WERI-Rb-1 (cell line): ENCODE measurements at regions not wholly inside any gene's neighbourhood (a gene's known extent, or its start where the extent isn't known, plus 50 kb on each side); places are given as distances from the start of the nearest gene placed in this dataset.

Source experiments
- DNase-seq: peaks from one replicate; pipeline ENCODE4 v3.0.0-alpha.2; 2020
- H3K27ac ChIP-seq: fragments of 250-450 bp; sonication (Bioruptor Pico); 2 replicates; pipeline ENCODE4 v1.5.1; 2020; ENCODE audit warnings: mild to moderate bottlenecking, moderate library complexity
- H3K27me3 ChIP-seq: fragments of 250-450 bp; sonication (Bioruptor Pico); 2 replicates; pipeline ENCODE4 v1.5.1; 2021; ENCODE audit warnings: mild to moderate bottlenecking, low read depth, moderate library complexity; ENCODE audit not compliant: insufficient read depth, severe bottlenecking
- H3K36me3 ChIP-seq: fragments of 250-450 bp; sonication (Bioruptor Pico); 2 replicates; pipeline ENCODE4 v1.5.1; 2020; ENCODE audit warnings: mild to moderate bottlenecking, moderate library complexity
- H3K4me3 ChIP-seq: 2 replicates; pipeline ENCODE4 v1.5.1; 2011; ENCODE audit warnings: low read depth, mild to moderate bottlenecking, control low read depth, low read length
- H3K9me3 ChIP-seq: fragments of 250-450 bp; sonication (Bioruptor Pico); 2 replicates; pipeline ENCODE4 v1.5.1; 2021; ENCODE audit warnings: mild to moderate bottlenecking, moderate library complexity; ENCODE audit not compliant: severe bottlenecking
- TF ChIP-seq, protein P1 (sequence below): IDR thresholded peaks from 2 replicates; pipeline ENCODE4 v1.5.1; 2011; ENCODE audit warnings: low read depth, mild to moderate bottlenecking, control low read depth, inconsistent platforms, low read length

- Histone ChIP-seq H3K4me3 (no peak overlapping the region), H3K27me3 (no peaks in the 10 kb centered on the region), H3K36me3 (no peaks in the 10 kb centered on the region), H3K9me3 (no peaks in the 10 kb centered on the region), H3K27ac (no peak overlapping the region)
- TF ChIP-seq, protein P1, sequence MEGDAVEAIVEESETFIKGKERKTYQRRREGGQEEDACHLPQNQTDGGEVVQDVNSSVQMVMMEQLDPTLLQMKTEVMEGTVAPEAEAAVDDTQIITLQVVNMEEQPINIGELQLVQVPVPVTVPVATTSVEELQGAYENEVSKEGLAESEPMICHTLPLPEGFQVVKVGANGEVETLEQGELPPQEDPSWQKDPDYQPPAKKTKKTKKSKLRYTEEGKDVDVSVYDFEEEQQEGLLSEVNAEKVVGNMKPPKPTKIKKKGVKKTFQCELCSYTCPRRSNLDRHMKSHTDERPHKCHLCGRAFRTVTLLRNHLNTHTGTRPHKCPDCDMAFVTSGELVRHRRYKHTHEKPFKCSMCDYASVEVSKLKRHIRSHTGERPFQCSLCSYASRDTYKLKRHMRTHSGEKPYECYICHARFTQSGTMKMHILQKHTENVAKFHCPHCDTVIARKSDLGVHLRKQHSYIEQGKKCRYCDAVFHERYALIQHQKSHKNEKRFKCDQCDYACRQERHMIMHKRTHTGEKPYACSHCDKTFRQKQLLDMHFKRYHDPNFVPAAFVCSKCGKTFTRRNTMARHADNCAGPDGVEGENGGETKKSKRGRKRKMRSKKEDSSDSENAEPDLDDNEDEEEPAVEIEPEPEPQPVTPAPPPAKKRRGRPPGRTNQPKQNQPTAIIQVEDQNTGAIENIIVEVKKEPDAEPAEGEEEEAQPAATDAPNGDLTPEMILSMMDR = no peak
- no peak for DNase-seq
These were observed 204.8 kb upstream of the S1PR3 start for GRCh38 chr9:88786291-88787079.

DNA sequence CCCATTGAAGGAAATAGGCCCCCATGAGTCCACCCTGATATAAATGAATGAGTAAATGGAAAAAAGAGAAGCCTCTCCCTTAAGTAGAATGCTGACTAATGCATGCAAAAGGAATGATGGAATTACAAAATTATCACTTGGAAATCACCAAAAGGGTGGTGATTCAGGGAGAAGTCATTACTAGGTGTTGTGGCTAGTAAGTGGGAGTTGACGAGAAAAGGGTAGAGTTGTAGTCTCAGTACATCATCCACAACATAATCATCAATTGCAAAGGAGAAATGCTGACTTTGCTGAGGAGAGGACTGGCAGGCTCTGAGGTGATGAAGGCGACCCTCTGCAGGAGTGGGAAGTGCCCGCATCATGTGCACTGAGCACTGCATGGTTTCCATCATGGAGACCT is 201.5 kb upstream of the S1PR3 start:
- H3K4me3 ChIP-seq = no peak overlapping the region
- H3K9me3 ChIP-seq = no peaks in the 10 kb centered on the region
- no peak for DNase-seq
- TF ChIP-seq, protein P1 = no peak
- no peaks in the 10 kb centered on the region for H3K36me3 ChIP-seq
- no peak overlapping the region for H3K27ac ChIP-seq
- no peaks in the 10 kb centered on the region for H3K27me3 ChIP-seq

- Histone ChIP-seq H3K27ac (no peak overlapping the region), H3K9me3 (no peaks in the 10 kb centered on the region), H3K27me3 (no peaks in the 10 kb centered on the region), H3K36me3 (no peaks in the 10 kb centered on the region), H3K4me3 (no peak overlapping the region)
- no peak for DNase-seq
- TF ChIP-seq, protein P1 = no peak
These were observed 200.0 kb upstream of the S1PR3 start for GRCh38 chr9:88791105-88791805.

- no peak overlapping the region for H3K27ac ChIP-seq
- no peaks in the 10 kb centered on the region for H3K27me3 ChIP-seq
- H3K36me3 ChIP-seq = no peaks in the 10 kb centered on the region
- DNase-seq = no peak
- TF ChIP-seq, protein P1 = no peak
- no peak overlapping the region for H3K4me3 ChIP-seq
- no peaks in the 10 kb centered on the region for H3K9me3 ChIP-seq
These were observed 198.8 kb upstream of the S1PR3 start for GRCh38 chr9:88792502-88792901.

GRCh38 chr9:88794100-88794499 is 197.2 kb upstream of the S1PR3 start:
- H3K27me3 ChIP-seq = no peaks in the 10 kb centered on the region
- DNase-seq = no peak
- H3K27ac ChIP-seq = no peak overlapping the region
- no peak overlapping the region for H3K4me3 ChIP-seq
- TF ChIP-seq, protein P1 = no peak
- no peaks in the 10 kb centered on the region for H3K36me3 ChIP-seq
- H3K9me3 ChIP-seq = no peaks in the 10 kb centered on the region

DNA sequence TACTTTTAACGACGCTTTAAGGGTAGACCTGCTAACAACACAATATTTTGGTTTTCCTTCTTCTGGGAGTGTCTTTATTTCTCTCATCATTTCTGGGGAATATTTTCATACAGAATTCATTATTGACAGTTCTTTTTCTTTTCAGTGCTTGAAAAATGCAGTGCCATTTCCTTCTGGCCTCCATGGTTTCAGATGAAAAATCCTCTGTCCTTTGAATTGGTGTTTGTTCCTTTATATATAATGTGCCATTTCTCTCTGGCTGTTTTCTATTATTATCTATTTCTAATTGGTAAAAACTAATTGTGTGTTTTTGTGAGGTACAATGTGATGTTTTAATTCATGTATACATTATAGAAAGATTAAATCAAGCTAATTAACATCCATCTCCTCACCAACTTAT is 194.3 kb upstream of the S1PR3 start:
- H3K9me3 ChIP-seq = no peaks in the 10 kb centered on the region
- no peaks in the 10 kb centered on the region for H3K36me3 ChIP-seq
- DNase-seq = no peak
- no peak overlapping the region for H3K27ac ChIP-seq
- H3K27me3 ChIP-seq = no peaks in the 10 kb centered on the region
- TF ChIP-seq, protein P1 = no peak
- no peak overlapping the region for H3K4me3 ChIP-seq
